ENCODE measurements at regions not wholly inside any gene's neighbourhood (a gene's known extent, or its start where the extent isn't known, plus 50 kb on each side); places are given as distances from the start of the nearest gene placed in this dataset.

GRCh38 chr2:48264627-48265026, 49.9 kb upstream of the FOXN2 start:
- no peak for DNase-seq (ENCODE audit: low read depth)
- H3K4me3 ChIP-seq (replicated peaks; ENCODE audit: low read depth, low read length): no peak overlapping the region
- TF ChIP-seq CTCF (IDR thresholded peaks at IDR 0.05; ENCODE audit: low read length, missing control alignments): no peak

All from fibroblast of pulmonary artery (primary cell).